Activated CD4-positive, CD25-positive, alpha-beta regulatory T cell (primary cell): ENCODE measurements at regions not wholly inside any gene's neighbourhood (a gene's known extent, or its start where the extent isn't known, plus 50 kb on each side); places are given as distances from the start of the nearest gene placed in this dataset.

Experiments used
- DNase-seq, 4 experiments: peaks; one replicate each; lab custom pipeline; 2025; lab: John Stamatoyannopoulos, UW

DNA sequence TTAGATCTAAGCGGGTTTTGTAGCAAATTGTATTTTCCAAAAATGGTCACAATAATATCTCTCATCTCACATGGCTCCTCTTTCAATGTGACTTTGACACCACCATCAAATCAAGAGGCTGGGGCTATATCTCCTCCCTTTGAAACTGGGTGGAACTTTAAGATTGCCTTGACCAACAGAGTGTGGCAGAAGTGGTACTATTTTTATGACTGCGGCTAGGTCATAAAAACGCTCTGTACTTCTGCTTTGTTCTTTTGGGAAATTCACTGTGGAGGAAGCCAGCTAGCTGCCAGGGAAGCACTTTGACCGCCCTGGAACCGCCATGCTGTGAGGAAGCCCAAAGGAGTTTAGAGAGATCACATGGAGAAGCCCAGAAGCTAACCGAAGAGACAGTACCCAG lies 50.7 kb upstream of the ACOT11 start:
- no peak for DNase-seq

GRCh38 chr1:54495954-54496353 lies 52.1 kb upstream of the ACOT11 start:
- DNase-seq: no peak

GRCh38 chr1:54493608-54494007 lies 54.4 kb upstream of the ACOT11 start:
- DNase-seq: no peak

- DNase-seq: no peak
Observed at GRCh38 chr1:54490361-54491248, 57.4 kb upstream of the ACOT11 start.

DNA sequence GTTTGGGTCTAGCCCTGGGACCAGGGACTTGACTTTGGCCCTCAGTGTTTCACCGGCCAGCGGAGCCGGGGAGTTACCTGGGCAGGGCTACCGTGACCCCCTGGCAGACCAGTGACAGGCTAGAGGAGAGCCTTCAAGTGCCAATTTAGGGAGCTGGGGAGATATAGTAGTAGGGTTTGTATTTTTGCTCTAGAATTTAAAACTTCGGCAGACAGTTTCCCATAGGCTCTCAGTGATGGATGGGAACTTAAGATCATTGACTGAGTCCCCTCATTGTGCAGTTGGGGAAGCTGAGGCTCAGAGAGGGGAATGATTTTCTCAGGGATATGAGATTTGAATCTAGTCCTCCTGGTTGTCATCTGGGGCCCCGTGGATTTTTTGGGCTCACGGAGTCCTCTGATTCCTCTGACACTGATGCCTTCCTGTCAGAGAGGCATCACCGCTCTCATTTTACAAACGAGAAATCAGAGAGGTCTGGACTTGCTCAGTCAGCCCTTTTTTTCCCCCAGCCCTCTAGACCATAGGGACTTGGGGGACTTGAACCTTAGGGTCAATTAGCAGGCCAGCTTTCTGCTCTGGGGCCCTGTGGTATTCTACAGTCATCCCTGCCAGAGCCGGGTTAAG lies 58.3 kb upstream of the ACOT11 start:
- no peak for DNase-seq

DNA sequence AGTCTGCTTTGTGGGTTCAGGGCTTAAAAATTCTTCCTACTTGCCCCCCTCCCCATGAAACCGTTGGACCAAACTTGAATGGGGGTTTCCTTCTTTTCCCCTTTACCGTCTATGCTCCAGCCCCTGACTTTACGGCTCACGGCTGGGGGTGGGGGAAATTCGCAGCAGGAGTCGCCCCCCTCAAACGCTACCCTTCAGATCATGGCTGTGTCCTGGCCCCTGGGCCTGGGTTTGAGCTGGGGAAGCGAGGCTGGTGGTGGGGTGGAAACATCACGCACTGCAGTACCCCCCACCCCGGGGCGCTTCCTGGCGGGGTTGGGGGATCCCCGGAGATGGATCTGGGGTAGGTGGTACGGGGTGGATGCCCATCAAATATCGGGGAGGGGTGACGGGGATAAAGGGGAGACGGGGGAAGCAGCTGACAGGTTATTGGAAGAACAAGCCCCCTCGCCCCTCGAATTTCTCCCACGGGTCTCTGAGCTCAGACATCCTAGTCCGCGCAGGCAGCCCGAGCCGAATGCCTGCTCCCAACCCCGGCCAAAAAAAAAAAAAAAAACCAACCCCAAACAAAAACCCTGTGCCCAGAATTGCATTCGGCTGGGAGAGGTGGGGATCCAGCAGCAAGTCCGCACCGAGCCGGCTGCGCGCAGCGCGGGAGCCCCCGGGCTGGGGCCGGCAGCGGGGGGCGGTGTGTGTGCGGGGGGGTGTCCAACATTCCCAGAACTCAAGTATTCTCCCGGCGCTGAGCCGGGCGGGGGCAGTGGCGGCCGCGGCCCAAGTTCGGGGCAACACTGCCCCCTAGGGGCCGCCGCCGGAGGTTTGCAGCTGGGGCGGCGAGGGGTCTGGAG lies 59.0 kb upstream of the ACOT11 start:
- peak; percentile 48 to 56 (median 52) for DNase-seq

- peak; percentile 40 to 51 (median 44) for DNase-seq
Observed at GRCh38 chr1:54488065-54488750, 59.8 kb upstream of the ACOT11 start.

- DNase-seq: no peak
Observed at GRCh38 chr1:54487571-54488050, 60.4 kb upstream of the ACOT11 start.

- no peak for DNase-seq
Observed at GRCh38 chr1:54486907-54487306, 61.1 kb upstream of the ACOT11 start.

GRCh38 chr1:54485416-54485815 lies 62.6 kb upstream of the ACOT11 start:
- no peak for DNase-seq

GRCh38 chr1:54483875-54484437 lies 64.1 kb upstream of the ACOT11 start:
- DNase-seq: no peak

DNA sequence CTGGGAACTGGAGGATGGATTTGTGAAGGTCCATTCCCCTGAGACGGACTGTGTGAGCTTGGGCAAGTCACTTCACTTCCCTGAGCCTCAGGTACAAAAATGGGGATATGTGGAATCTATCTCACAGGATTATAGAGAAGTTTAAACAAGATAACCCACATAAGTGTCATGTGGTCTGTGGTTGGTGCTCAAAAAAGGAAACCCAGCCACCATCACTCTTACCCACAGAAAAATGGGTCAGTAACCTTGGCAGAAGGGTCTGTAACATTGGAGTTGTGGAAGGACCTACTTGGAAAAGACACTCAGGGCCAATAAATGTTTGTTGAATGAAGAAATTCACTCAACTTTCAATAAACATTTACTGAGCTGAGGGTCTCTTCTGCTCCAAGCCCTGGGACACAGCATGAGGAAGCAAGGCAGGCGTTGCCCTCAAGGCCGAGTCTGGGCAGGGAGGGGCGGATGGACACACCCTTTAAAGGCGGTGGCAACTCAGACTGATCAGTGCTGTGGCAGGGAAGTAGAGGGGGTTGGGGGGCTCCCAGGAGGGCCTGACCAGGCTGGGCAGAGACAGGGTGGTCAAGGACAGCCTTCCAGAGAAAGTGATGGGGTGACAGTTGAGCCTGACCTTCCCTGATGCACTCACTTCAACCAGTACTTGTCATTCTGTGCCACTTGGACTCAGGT lies 66.7 kb upstream of the ACOT11 start:
- no peak for DNase-seq

DNA sequence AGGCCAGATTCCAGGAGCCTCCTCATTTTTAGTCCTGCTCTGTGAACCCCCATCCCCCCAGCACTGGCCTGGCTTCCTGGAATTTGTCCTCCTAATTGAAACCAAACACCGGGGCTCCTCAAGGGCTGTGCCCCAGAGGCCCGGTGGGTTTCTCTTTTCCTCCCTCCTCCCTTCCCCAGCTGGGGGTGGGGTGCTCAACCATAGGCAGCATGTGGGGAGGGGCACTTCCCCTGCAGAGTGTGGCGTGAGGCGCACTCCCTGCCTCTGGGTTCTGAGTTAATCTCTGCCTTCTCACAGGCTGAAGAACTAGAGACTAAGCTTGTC lies 67.5 kb upstream of the ACOT11 start:
- no peak for DNase-seq

GRCh38 chr1:54479841-54480524 lies 68.0 kb upstream of the ACOT11 start:
- DNase-seq: no peak

DNA sequence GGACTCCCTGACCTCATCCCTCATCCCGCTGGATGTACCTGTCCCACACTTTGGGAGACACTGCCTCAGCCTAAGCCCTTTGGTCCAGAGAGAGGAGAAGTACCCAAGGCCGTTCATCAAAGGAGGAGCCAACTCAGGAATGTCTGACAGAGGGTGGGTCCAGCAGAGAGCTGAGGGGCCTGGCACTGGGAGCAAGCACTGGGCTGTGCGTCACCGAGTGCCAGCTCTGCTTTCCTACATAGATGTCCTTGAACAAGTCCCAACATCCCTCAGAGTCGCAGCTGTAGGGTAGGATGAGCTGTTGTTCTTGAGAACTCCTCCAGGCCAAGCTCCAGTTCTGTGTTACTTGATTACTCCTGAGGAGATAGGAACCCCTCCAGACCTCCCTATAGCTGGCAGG lies 68.8 kb upstream of the ACOT11 start:
- no peak for DNase-seq

GRCh38 chr1:54477153-54477561 lies 70.9 kb upstream of the ACOT11 start:
- no peak for DNase-seq

GRCh38 chr1:54476530-54477109 lies 70.4 kb upstream of the SSBP3 start:
- DNase-seq: no peak

DNA sequence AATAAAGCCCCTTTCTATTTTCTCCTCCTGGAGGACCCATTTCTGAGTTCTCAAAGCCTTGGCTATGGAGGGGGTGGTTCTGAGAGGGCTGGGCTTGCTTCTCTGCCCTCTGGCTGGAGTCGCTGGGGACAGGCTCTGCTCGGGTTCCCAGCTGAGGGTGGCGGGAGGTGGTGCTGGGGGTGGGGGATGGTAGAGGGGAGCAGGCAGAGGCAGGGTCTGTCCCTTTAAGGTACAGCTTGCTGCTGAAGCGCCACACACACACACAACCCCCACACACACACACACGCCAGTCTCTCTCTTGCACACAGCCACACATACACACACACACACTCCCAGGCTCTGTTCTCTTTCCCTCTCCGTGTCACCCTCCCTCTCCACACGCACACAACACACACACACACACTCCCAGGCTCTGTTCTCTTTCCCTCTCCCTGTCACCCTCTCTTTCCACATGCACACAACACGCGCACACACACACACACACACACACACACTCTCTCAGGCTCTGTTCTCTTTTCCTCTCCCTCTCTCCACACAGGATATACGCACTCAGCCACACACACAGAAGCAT lies 69.8 kb upstream of the SSBP3 start:
- no peak for DNase-seq

- no peak for DNase-seq
Observed at GRCh38 chr1:54475357-54475881, 69.2 kb upstream of the SSBP3 start.
